Spinal cord (tissue), 9 donors: ENCODE measurements at regions not wholly inside any gene's neighbourhood (a gene's known extent, or its start where the extent isn't known, plus 50 kb on each side); places are given as distances from the start of the nearest gene placed in this dataset.

ENCODE experiments used
- DNase-seq, 6 donors: peaks; one replicate each; pipeline versions ENCODE4 v3.0.0 to v3.0.0-alpha.2; 2013 to 2015; ENCODE audit warnings: low spot score in 6 of 6, low read depth in 4 of 6
- H3K27ac ChIP-seq: one replicate; pipeline ENCODE4 v1.5.1; 2013; ENCODE audit warnings: low read depth, low read length, control low read depth
- H3K27me3 ChIP-seq: one replicate; pipeline ENCODE4 v1.6.1; 2013; ENCODE audit warnings: low read length; ENCODE audit not compliant: control insufficient read depth, insufficient read depth
- H3K36me3 ChIP-seq: one replicate; pipeline ENCODE4 v1.6.1; 2013; ENCODE audit warnings: low read length; ENCODE audit not compliant: control insufficient read depth, insufficient read depth
- H3K4me1 ChIP-seq: one replicate; pipeline ENCODE4 v1.6.1; 2013; ENCODE audit warnings: low read length; ENCODE audit not compliant: control insufficient read depth, insufficient read depth
- H3K4me3 ChIP-seq: one replicate; pipeline ENCODE4 v1.5.1; 2013; ENCODE audit warnings: low read depth, low read length, control low read depth
- H3K9me3 ChIP-seq: one replicate; pipeline ENCODE4 v1.6.1; 2013; ENCODE audit warnings: low read length; ENCODE audit not compliant: control insufficient read depth, insufficient read depth
- WGBS: methylation state at CpG from one replicate; pipeline ENCODE4 v1.1.5; 2013; ENCODE audit warnings: missing lambda C conversion rate; ENCODE audit not compliant: insufficient coverage; 5-methylcytosine and 5-hydroxymethylcytosine counted together
- donor health status: healthy.

- no peak for DNase-seq
- Histone ChIP-seq H3K27ac (no peak overlapping the region), H3K4me3 (no peak overlapping the region)
Observed at GRCh38 chr6:81633391-81633790, 119.1 kb downstream of the TENT5A start.

GRCh38 chr6:81630719-81631118 lies 121.8 kb downstream of the TENT5A start:
- H3K9me3 ChIP-seq, result peaks cover 10% of the 10 kb centered on the region
- H3K4me3 ChIP-seq, result no peak overlapping the region
- H3K27me3 ChIP-seq, result no peaks in the 10 kb centered on the region
- no peaks in the 10 kb centered on the region for H3K36me3 ChIP-seq
- no peak for DNase-seq
- no peak overlapping the region for H3K27ac ChIP-seq
- H3K4me1 ChIP-seq, result no peaks in the 10 kb centered on the region
- WGBS, result no CpG with 5 or more reads among the region's 1 CpG

More at GRCh38 chr6:81633391-81633790, 119.1 kb downstream of the TENT5A start:
- no peaks in the 10 kb centered on the region for H3K36me3 ChIP-seq
- H3K9me3 ChIP-seq, result peaks cover 10% of the 10 kb centered on the region
- H3K4me1 ChIP-seq, result no peaks in the 10 kb centered on the region
- H3K27me3 ChIP-seq, result no peaks in the 10 kb centered on the region

GRCh38 chr6:81625216-81625615 lies 127.3 kb downstream of the TENT5A start:
- no CpG with 5 or more reads among the region's 1 CpG for WGBS

GRCh38 chr6:81624453-81624852 lies 128.0 kb downstream of the TENT5A start:
- no peak overlapping the region for H3K4me3 ChIP-seq
- no peaks in the 10 kb centered on the region for H3K27me3 ChIP-seq
- no peaks in the 10 kb centered on the region for H3K36me3 ChIP-seq
- no peak for DNase-seq
- no CpG with 5 or more reads among the region's 1 CpG for WGBS
- H3K27ac ChIP-seq, result no peak overlapping the region
- H3K4me1 ChIP-seq, result no peaks in the 10 kb centered on the region
- H3K9me3 ChIP-seq, result peaks cover 1% of the 10 kb centered on the region

More at GRCh38 chr6:81625216-81625615, 127.3 kb downstream of the TENT5A start:
- Histone ChIP-seq H3K4me3 (no peak overlapping the region), H3K36me3 (no peaks in the 10 kb centered on the region), H3K9me3 (peaks cover 4% of the 10 kb centered on the region), H3K4me1 (no peaks in the 10 kb centered on the region), H3K27me3 (no peaks in the 10 kb centered on the region), H3K27ac (no peak overlapping the region)
- DNase-seq, result no peak

GRCh38 chr6:81623106-81623759 lies 129.2 kb downstream of the TENT5A start:
- DNase-seq, result no peak
- H3K27me3 ChIP-seq, result no peaks in the 10 kb centered on the region
- no peaks in the 10 kb centered on the region for H3K36me3 ChIP-seq

GRCh38 chr6:81621816-81622395 lies 130.6 kb downstream of the TENT5A start:
- Histone ChIP-seq H3K27me3 (no peaks in the 10 kb centered on the region), H3K4me1 (no peaks in the 10 kb centered on the region), H3K27ac (no peak overlapping the region), H3K4me3 (no peak overlapping the region), H3K36me3 (no peaks in the 10 kb centered on the region), H3K9me3 (no peaks in the 10 kb centered on the region)
- WGBS, result 96% methylated on average over 2 of the region's 2 CpGs
- DNase-seq, result no peak

More at GRCh38 chr6:81623106-81623759, 129.2 kb downstream of the TENT5A start:
- Histone ChIP-seq H3K27ac (no peak overlapping the region), H3K9me3 (no peaks in the 10 kb centered on the region), H3K4me3 (no peak overlapping the region), H3K4me1 (no peaks in the 10 kb centered on the region)

GRCh38 chr6:81614292-81614691 lies 138.2 kb downstream of the TENT5A start:
- Histone ChIP-seq H3K4me3 (no peak overlapping the region), H3K27me3 (no peaks in the 10 kb centered on the region), H3K36me3 (no peaks in the 10 kb centered on the region), H3K4me1 (no peaks in the 10 kb centered on the region), H3K9me3 (no peaks in the 10 kb centered on the region), H3K27ac (no peak overlapping the region)
- DNase-seq, result peak in 2 of 6 donors; percentile 2 to 5
- 58% methylated on average over 1 of the region's 1 CpG for WGBS

- Histone ChIP-seq H3K4me1 (no peaks in the 10 kb centered on the region), H3K9me3 (no peaks in the 10 kb centered on the region), H3K27me3 (no peaks in the 10 kb centered on the region), H3K36me3 (no peaks in the 10 kb centered on the region), H3K27ac (no peak overlapping the region), H3K4me3 (no peak overlapping the region)
- DNase-seq, result no peak
- WGBS, result no CpG with 5 or more reads among the region's 1 CpG
Observed at GRCh38 chr6:81613606-81614005, 138.9 kb downstream of the TENT5A start.

GRCh38 chr6:81612136-81612535 lies 140.3 kb downstream of the TENT5A start:
- Histone ChIP-seq H3K9me3 (no peaks in the 10 kb centered on the region), H3K27me3 (no peaks in the 10 kb centered on the region), H3K36me3 (no peaks in the 10 kb centered on the region), H3K4me1 (no peaks in the 10 kb centered on the region), H3K4me3 (no peak overlapping the region), H3K27ac (no peak overlapping the region)
- DNase-seq, result no peak
- 100% methylated on average over 1 of the region's 4 CpGs for WGBS

GRCh38 chr6:81609736-81610135 lies 142.7 kb downstream of the TENT5A start:
- H3K27ac ChIP-seq, result no peak overlapping the region
- H3K9me3 ChIP-seq, result no peaks in the 10 kb centered on the region
- H3K4me1 ChIP-seq, result no peaks in the 10 kb centered on the region
- H3K36me3 ChIP-seq, result no peaks in the 10 kb centered on the region
- no peak overlapping the region for H3K4me3 ChIP-seq
- no peak for DNase-seq
- no peaks in the 10 kb centered on the region for H3K27me3 ChIP-seq
